ENCODE measurements at regions not wholly inside any gene's neighbourhood (a gene's known extent, or its start where the extent isn't known, plus 50 kb on each side); places are given as distances from the start of the nearest gene placed in this dataset.

- CTCF ChIA-PET: interaction anchor here (0.6 kb wide), 1 partner anchor 81 kb away, joined by 3 read pairs; no protein-coding TSS in a partner anchor
- DNase-seq (ENCODE audit: extremely low spot score): no peak
- POLR2A ChIA-PET: no interaction called here
- no peak for TF ChIP-seq ZNF384 (IDR thresholded peaks at IDR 0.05)
- no peak for TF ChIP-seq HDGF (IDR thresholded peaks at IDR 0.05; ENCODE audit: borderline replicate concordance)
- TF ChIP-seq TARDBP (IDR thresholded peaks at IDR 0.05): no peak
These were observed 71.7 kb upstream of the NOCT start for GRCh38 chr4:138943893-138944292.

- TF ChIP-seq LEF1 (IDR thresholded peaks at IDR 0.05; ENCODE audit: borderline replicate concordance): no peak
- no peak for TF ChIP-seq FOXM1 (IDR thresholded peaks at IDR 0.05; ENCODE audit: borderline replicate concordance)
- TF ChIP-seq NFRKB (IDR thresholded peaks at IDR 0.05): no peak
- TF ChIP-seq SUZ12 (IDR thresholded peaks at IDR 0.05): no peak
- no peak for TF ChIP-seq FOXA1 (IDR thresholded peaks at IDR 0.05)
- TF ChIP-seq ARNT (IDR thresholded peaks at IDR 0.05): no peak
- TF ChIP-seq ZNF384 (IDR thresholded peaks at IDR 0.05): no peak
- TF ChIP-seq SP1 (IDR thresholded peaks at IDR 0.05): no peak
- no peak for TF ChIP-seq L3MBTL2 (conservative IDR thresholded peaks at IDR 0.05)
- TF ChIP-seq HDGF (IDR thresholded peaks at IDR 0.05; ENCODE audit: borderline replicate concordance): no peak
- no peak for TF ChIP-seq CTBP1 (IDR thresholded peaks at IDR 0.05; ENCODE audit: borderline replicate concordance)
- TF ChIP-seq PKNOX1 (IDR thresholded peaks at IDR 0.05): no peak
- no peak for TF ChIP-seq BHLHE40 (IDR thresholded peaks at IDR 0.05; ENCODE audit: borderline replicate concordance)
- no peak for TF ChIP-seq FOXK2 (IDR thresholded peaks at IDR 0.05)
- no peak for TF ChIP-seq ELF4 (IDR thresholded peaks at IDR 0.05)
- ChIA-PET POLR2A (interaction anchor here (1.6 kb wide), 1 partner anchor 74 kb away, joined by 4 read pairs; no protein-coding TSS in a partner anchor), CTCF (interaction anchor here (0.8 to 1.0 kb wide), 2 partner anchors 9 to 90 kb away, joined by 3 read pairs; no protein-coding TSS in a partner anchor)
These were observed 74.5 kb upstream of the NOCT start for GRCh38 chr4:138941037-138941436.

GRCh38 chr4:138939960-138940359 lies 75.6 kb upstream of the NOCT start:
- DNase-seq (ENCODE audit: extremely low spot score): no peak
- POLR2A ChIA-PET: interaction anchor here (1.6 kb wide), 1 partner anchor 75 kb away, joined by 4 read pairs; no protein-coding TSS in a partner anchor
- CTCF ChIA-PET: interaction anchor here (0.5 to 2.8 kb wide), 5 partner anchors 9 to 949 kb away, joined by 3 to 12 read pairs (median 3); no protein-coding TSS in a partner anchor
- no peak for TF ChIP-seq PKNOX1 (IDR thresholded peaks at IDR 0.05)

More at GRCh38 chr4:138941037-138941436, 74.5 kb upstream of the NOCT start:
- no peak for DNase-seq (ENCODE audit: extremely low spot score)

- ChIA-PET CTCF (interaction anchor here (0.6 to 2.8 kb wide), 28 partner anchors 11 to 1203 kb away, joined by 3 to 12 read pairs (median 3); no protein-coding TSS in a partner anchor), POLR2A (no interaction called here)
- TF ChIP-seq FOXM1 (IDR thresholded peaks at IDR 0.05; ENCODE audit: borderline replicate concordance): no peak
- no peak for TF ChIP-seq FOXK2 (IDR thresholded peaks at IDR 0.05)
- no peak for TF ChIP-seq CTBP1 (IDR thresholded peaks at IDR 0.05; ENCODE audit: borderline replicate concordance)
- DNase-seq (ENCODE audit: extremely low spot score): peak; percentile 25
These were observed 77.3 kb upstream of the NOCT start for GRCh38 chr4:138938366-138938690.

- POLR2A ChIA-PET: no interaction called here
- TF ChIP-seq FOXM1 (IDR thresholded peaks at IDR 0.05; ENCODE audit: borderline replicate concordance): no peak; the same call in 1 of the 2 replicates
- peak; percentile 92 for TF ChIP-seq PKNOX1 (IDR thresholded peaks at IDR 0.05)
- TF ChIP-seq HDGF (IDR thresholded peaks at IDR 0.05; ENCODE audit: borderline replicate concordance): no peak
- no peak for TF ChIP-seq FOXK2 (IDR thresholded peaks at IDR 0.05)
- TF ChIP-seq BHLHE40 (IDR thresholded peaks at IDR 0.05; ENCODE audit: borderline replicate concordance): no peak
- DNase-seq (ENCODE audit: extremely low spot score): no peak
- CTCF ChIA-PET: interaction anchor here (1.3 kb wide), 1 partner anchor 16 kb away, joined by 5 read pairs; no protein-coding TSS in a partner anchor
These were observed 80.3 kb upstream of the NOCT start for GRCh38 chr4:138935135-138935807.

- POLR2A ChIA-PET: no interaction called here
- no peak for DNase-seq (ENCODE audit: extremely low spot score)
- CTCF ChIA-PET: interaction anchor here (0.6 to 4.1 kb wide), 2 partner anchors 12 to 1031 kb away, joined by 3 to 12 read pairs; no protein-coding TSS in a partner anchor
- no peak for TF ChIP-seq CTBP1 (IDR thresholded peaks at IDR 0.05; ENCODE audit: borderline replicate concordance)
- no peak for TF ChIP-seq FOXK2 (IDR thresholded peaks at IDR 0.05)
- no peak for TF ChIP-seq PKNOX1 (IDR thresholded peaks at IDR 0.05)
- no peak for TF ChIP-seq NFRKB (IDR thresholded peaks at IDR 0.05)
- no peak for TF ChIP-seq TARDBP (IDR thresholded peaks at IDR 0.05)
- TF ChIP-seq ELF4 (IDR thresholded peaks at IDR 0.05): no peak
- no peak for TF ChIP-seq LEF1 (IDR thresholded peaks at IDR 0.05; ENCODE audit: borderline replicate concordance)
- TF ChIP-seq SP1 (IDR thresholded peaks at IDR 0.05): no peak
- no peak for TF ChIP-seq ZNF384 (IDR thresholded peaks at IDR 0.05)
- no peak for TF ChIP-seq SUZ12 (IDR thresholded peaks at IDR 0.05)
- TF ChIP-seq HDGF (IDR thresholded peaks at IDR 0.05; ENCODE audit: borderline replicate concordance): no peak
These were observed 88.5 kb upstream of the NOCT start for GRCh38 chr4:138927072-138927471.

Measured in HEK293T (cell line).